Tibial nerve (tissue), 4 donors: ENCODE measurements at regions not wholly inside any gene's neighbourhood (a gene's known extent, or its start where the extent isn't known, plus 50 kb on each side); places are given as distances from the start of the nearest gene placed in this dataset.

Source experiments
- DNase-seq, 2 donors: peaks; one replicate each; pipeline ENCODE4 v3.0.0-alpha.2; 2019; ENCODE audit warnings: low spot score in 2 of 2
- H3K27ac ChIP-seq, 4 donors: fragments of 200-600 bp; sonication (generic) in 3 of 4; one replicate each; pipeline ENCODE4 v1.5.1; 2017 to 2019; ENCODE audit warnings: mild to moderate bottlenecking in 1 of 4
- H3K27me3 ChIP-seq, 2 donors: fragments of 200-600 bp; sonication (generic) in 1 of 2; one replicate each; pipeline versions ENCODE4 v1.5.1 to v1.6.0; 2017 to 2019
- H3K36me3 ChIP-seq, 3 donors: fragments of 200-600 bp; sonication (generic); one replicate each; pipeline ENCODE4 v1.5.1; 2018 to 2019
- H3K4me1 ChIP-seq, 4 donors: fragments of 200-600 bp; sonication (generic) in 3 of 4; one replicate each; pipeline ENCODE4 v1.5.1; 2017 to 2019
- H3K4me3 ChIP-seq, 4 donors: fragments of 200-600 bp; sonication (generic) in 3 of 4; one replicate each; pipeline ENCODE4 v1.5.1; 2017 to 2019; ENCODE audit warnings: mild to moderate bottlenecking in 1 of 4, moderate library complexity in 1 of 4
- H3K9me3 ChIP-seq, 4 donors: fragments of 200-600 bp; sonication (generic) in 3 of 4; one replicate each; pipeline ENCODE4 v1.5.1; 2017 to 2019
- CTCF ChIP-seq, 5 experiments: fragments of 200-600 bp in 3 of 5; fragments of 450-650 bp in 2 of 5; sonication (generic) in 3 of 5; IDR thresholded peaks; one replicate each; pipeline ENCODE4 v1.5.1; 2016 to 2019; ENCODE audit warnings: antibody characterized with exemption in 5 of 5, mild to moderate bottlenecking in 3 of 5, moderate library complexity in 2 of 5
- EP300 ChIP-seq, 2 donors: sonication (generic); formaldehyde crosslinking; IDR thresholded peaks; one replicate each; pipeline ENCODE4 v1.6.1; 2017; ENCODE audit warnings: antibody characterized with exemption in 2 of 2, mild to moderate bottlenecking in 1 of 2
- POLR2A ChIP-seq, 2 donors: fragments of 450-650 bp; IDR thresholded peaks; one replicate each; pipeline ENCODE4 v1.6.1; 2017; ENCODE audit warnings: antibody characterized with exemption in 2 of 2, mild to moderate bottlenecking in 2 of 2, moderate library complexity in 2 of 2
- WGBS, 2 donors: methylation state at CpG; one replicate each; pipeline ENCODE4 v1.1.5; 2018; 5-methylcytosine and 5-hydroxymethylcytosine counted together

GRCh38 chr7:156109076-156109475 lies 296.8 kb upstream of the SHH start:
- H3K27ac ChIP-seq = no peak overlapping the region
- TF ChIP-seq CTCF (IDR thresholded peaks at IDR 0.05) = no peak
- TF ChIP-seq EP300 (IDR thresholded peaks at IDR 0.05) = no peak
- TF ChIP-seq POLR2A (IDR thresholded peaks at IDR 0.05) = no peak
- no peaks in the 10 kb centered on the region for H3K27me3 ChIP-seq
- H3K36me3 ChIP-seq = no peaks in the 10 kb centered on the region
- no peaks in the 10 kb centered on the region for H3K4me1 ChIP-seq
- WGBS, 2 donors = 91 to 96% methylated on average over 8 of the region's 8 CpGs
- no peak overlapping the region for H3K4me3 ChIP-seq
- no peak for DNase-seq
- no peaks in the 10 kb centered on the region for H3K9me3 ChIP-seq

- Histone ChIP-seq H3K36me3 (no peaks in the 10 kb centered on the region), H3K4me1 (no peaks in the 10 kb centered on the region), H3K4me3 (no peak overlapping the region), H3K27me3 (no peaks in the 10 kb centered on the region), H3K27ac (no peak overlapping the region), H3K9me3 (no peaks in the 10 kb centered on the region)
- TF ChIP-seq EP300 (IDR thresholded peaks at IDR 0.05) = no peak
- TF ChIP-seq POLR2A (IDR thresholded peaks at IDR 0.05) = no peak
- TF ChIP-seq CTCF (IDR thresholded peaks at IDR 0.05) = no peak
- DNase-seq = no peak
- WGBS, 2 donors = 85 to 100% methylated on average over 6 to 16 of the region's 17 CpGs
Observed at GRCh38 chr7:156107957-156108356, 295.7 kb upstream of the SHH start.

- H3K36me3 ChIP-seq = no peaks in the 10 kb centered on the region
- H3K27ac ChIP-seq = no peak overlapping the region
- no peak for DNase-seq
- TF ChIP-seq CTCF (IDR thresholded peaks at IDR 0.05) (no peak), EP300 (IDR thresholded peaks at IDR 0.05) (no peak), POLR2A (IDR thresholded peaks at IDR 0.05) (no peak)
- H3K4me1 ChIP-seq = no peaks in the 10 kb centered on the region
- H3K9me3 ChIP-seq = no peaks in the 10 kb centered on the region
- no peaks in the 10 kb centered on the region for H3K27me3 ChIP-seq
- WGBS, 2 donors = 61 to 74% methylated on average over 9 of the region's 9 CpGs
- H3K4me3 ChIP-seq = no peak overlapping the region
Observed at GRCh38 chr7:156106107-156106426, 293.8 kb upstream of the SHH start.

- WGBS, 2 donors = 85 to 86% methylated on average over 33 of the region's 34 CpGs
- Histone ChIP-seq H3K9me3 (no peaks in the 10 kb centered on the region), H3K27me3 (no peaks in the 10 kb centered on the region), H3K4me1 (no peaks in the 10 kb centered on the region), H3K36me3 (no peaks in the 10 kb centered on the region), H3K4me3 (no peak overlapping the region), H3K27ac (no peak overlapping the region)
- DNase-seq = no peak
- TF ChIP-seq EP300 (IDR thresholded peaks at IDR 0.05) = no peak
- no peak for TF ChIP-seq CTCF (IDR thresholded peaks at IDR 0.05)
- no peak for TF ChIP-seq POLR2A (IDR thresholded peaks at IDR 0.05)
Observed at GRCh38 chr7:156105337-156106106, 293.3 kb upstream of the SHH start.

- no peaks in the 10 kb centered on the region for H3K9me3 ChIP-seq
- TF ChIP-seq POLR2A (IDR thresholded peaks at IDR 0.05) = no peak
- TF ChIP-seq CTCF (IDR thresholded peaks at IDR 0.05) = no peak
- no peak for TF ChIP-seq EP300 (IDR thresholded peaks at IDR 0.05)
- WGBS, 2 donors = 88 to 92% methylated on average over 38 to 39 of the region's 39 CpGs
- H3K27me3 ChIP-seq = no peaks in the 10 kb centered on the region
- no peak for DNase-seq
- H3K36me3 ChIP-seq = no peaks in the 10 kb centered on the region
- H3K4me3 ChIP-seq = no peak overlapping the region
- no peaks in the 10 kb centered on the region for H3K4me1 ChIP-seq
- H3K27ac ChIP-seq = no peak overlapping the region
Observed at GRCh38 chr7:156104501-156105336, 292.5 kb upstream of the SHH start.
